GM21576 (cell line): ENCODE measurements at regions not wholly inside any gene's neighbourhood (a gene's known extent, or its start where the extent isn't known, plus 50 kb on each side); places are given as distances from the start of the nearest gene placed in this dataset.
A peak's percentile ranks its signal among the peaks of the same experiment; 100 is the strongest.

Experiments used
- ATAC-seq: cut with Tn5 transposase; IDR thresholded peaks from one replicate; pipeline ENCODE4 v1.9.1; 2021; ENCODE audit warnings: mild to moderate bottlenecking, moderate library complexity; ENCODE audit not compliant: unreplicated experiment

GRCh38 chr5:93800988-93801811 lies 59.8 kb upstream of the POU5F2 start:
- peak; percentile 58 for ATAC-seq

DNA sequence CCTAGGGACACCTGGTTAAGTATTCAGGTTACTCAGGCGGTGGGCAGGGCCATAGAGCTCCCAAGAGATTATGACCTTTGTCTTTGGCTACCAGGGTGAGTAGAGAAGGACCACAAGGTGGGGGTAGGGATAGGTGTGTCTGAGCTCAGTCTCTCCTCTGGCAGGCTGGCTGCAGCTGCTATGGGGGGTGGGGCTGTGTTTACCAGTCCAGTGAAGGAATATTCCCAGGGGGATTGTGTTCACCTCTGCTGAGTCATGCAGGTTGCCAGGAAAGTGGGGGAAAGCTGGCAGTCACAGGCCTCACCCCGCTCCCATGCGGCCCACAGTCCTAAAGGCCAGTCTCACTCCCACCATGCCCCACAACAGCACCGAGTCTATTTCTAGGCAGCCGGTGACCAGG lies 53.6 kb upstream of the POU5F2 start:
- ATAC-seq, result no peak

DNA sequence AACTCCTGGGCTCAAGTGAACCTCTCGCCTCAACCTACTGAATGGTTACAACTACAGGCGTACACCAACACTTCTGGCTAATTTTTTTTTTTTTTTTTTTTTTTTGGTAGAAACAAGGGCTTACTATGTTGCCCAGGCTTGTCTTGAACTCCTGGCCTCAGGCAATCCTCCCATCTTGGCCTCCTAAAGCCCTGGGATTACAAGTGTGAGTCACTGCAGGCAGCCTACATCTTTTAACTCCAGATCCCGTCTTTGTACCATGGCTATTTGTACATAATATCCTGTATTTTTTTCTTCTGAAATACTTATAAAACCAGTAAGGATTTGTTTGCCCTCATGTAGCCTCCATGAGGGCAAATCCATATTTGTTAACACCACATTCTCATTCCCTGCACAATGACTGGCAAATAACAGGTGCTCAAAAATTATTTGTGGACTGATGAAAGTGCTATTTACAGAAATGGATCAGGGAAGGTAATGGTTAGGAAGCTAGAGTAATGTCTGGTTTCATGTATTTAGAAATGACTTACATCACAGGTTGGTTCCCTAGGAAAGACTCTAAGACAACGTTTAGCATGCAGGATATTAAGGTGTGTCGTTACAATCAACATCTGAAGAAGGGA lies 51.9 kb upstream of the POU5F2 start:
- ATAC-seq, result no peak

GRCh38 chr5:93791518-93791972 lies 50.1 kb upstream of the POU5F2 start:
- ATAC-seq, result no peak
